ENCODE measurements at regions not wholly inside any gene's neighbourhood (a gene's known extent, or its start where the extent isn't known, plus 50 kb on each side); places are given as distances from the start of the nearest gene placed in this dataset.
"Not testable (repeated sequence)": the region's sequence is repeated elsewhere in the genome, so short reads cannot be mapped to it uniquely, and the experiment has no call there.

DNA sequence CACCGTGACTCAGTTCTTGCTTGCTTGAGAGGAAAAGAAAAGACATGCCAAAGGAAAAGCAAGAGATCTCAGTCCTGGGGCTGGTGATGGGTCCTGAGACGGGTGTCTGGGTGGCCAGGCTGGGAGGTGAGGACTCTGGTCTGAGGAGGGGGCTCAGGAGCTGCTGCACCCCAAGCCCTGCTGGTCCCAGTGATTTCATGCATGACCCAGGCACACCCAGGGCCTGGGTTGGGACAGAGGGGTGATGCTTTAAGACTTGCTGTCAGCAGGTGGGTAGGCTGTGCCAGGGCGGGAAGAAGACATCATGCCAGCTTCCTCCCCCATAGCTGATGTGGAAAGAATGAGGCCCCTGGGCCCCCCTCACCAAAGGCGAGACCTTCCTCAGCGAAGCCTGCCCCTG is 65.1 kb upstream of the PMEPA1 start:
- no peak for DNase-seq (ENCODE audit: low read depth, low spot score)
- in situ Hi-C loops (cut with HindIII; ENCODE audit: low pct_unique_long_range_greater_than_20kb, low sequenced_read_pairs), result no loop called here

- in situ Hi-C loops (cut with HindIII; ENCODE audit: low pct_unique_long_range_greater_than_20kb, low sequenced_read_pairs), result no loop called here
- no peak for DNase-seq (ENCODE audit: low read depth, low spot score)
Measured at GRCh38 chr20:57774111-57774880, 64.5 kb upstream of the PMEPA1 start.

DNA sequence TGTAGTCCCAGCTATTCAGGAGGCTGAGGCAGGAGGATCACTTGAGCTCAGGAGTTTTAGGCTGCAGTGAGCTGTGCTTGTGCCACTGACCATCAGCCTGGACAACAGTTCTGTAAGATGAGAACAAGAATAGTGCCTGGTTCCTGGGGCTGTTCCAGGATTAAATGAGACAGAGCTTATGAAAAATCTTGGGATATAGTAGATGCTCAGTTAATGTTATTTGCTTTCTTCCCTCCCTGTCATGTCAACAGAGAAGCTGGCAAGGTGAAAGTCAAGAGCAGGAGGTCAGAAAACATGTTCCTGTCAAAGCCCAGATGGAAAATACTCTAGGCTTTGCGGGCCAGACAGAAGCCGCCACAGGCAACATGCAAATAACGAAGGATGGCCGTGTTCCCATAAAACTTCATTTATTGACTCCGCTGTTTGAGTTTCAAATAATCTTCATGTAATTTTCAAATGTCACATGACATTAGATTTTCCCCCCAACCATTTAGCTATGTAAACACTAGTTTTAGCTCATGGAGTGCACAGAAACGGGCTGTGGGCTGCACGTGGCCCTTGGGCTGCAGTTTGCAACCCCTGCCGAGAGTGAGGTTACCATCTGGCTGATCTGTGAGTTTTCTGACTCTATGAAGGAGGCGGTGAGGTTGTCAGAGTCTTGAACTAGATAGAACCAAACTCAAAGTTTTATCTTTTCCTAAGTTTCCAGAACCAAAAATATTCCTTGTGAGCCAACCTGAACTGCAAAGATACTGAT is 63.4 kb upstream of the PMEPA1 start:
- DNase-seq (ENCODE audit: low read depth, low spot score), result no peak
- in situ Hi-C loops (cut with HindIII; ENCODE audit: low pct_unique_long_range_greater_than_20kb, low sequenced_read_pairs), result no loop called here

DNA sequence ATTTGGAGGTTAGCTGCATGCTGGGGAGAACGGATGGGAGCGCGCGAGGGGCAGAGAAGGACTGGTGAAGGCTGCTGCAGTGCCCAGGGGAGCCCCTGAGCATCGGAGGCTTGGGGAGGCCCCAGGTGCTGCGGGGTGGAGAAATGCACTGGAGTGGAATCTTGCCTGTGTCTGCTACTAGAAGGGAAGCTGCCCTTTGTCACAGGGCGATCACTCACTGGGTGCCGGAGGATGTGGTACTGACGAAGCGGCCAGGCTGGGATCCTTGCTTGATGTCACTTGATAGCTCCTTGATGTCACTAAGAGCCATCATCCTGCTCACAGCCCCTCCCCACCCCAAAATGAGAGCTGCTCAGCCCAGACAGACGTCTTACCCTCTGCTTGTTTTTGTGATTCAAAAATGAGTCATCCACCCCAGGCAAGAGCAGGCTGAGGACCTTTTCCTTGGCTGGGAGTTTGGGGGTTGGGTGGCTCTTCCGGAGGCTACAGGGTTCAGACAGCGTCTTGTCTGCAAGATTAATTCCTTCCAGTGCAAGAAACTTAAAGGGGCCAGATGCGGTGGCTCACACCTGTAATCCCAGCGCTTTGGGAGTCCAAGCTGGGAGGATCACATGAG is 62.6 kb upstream of the PMEPA1 start:
- in situ Hi-C loops (cut with HindIII; ENCODE audit: low pct_unique_long_range_greater_than_20kb, low sequenced_read_pairs), result no loop called here
- peak; percentile 78 for DNase-seq (ENCODE audit: low read depth, low spot score)

DNA sequence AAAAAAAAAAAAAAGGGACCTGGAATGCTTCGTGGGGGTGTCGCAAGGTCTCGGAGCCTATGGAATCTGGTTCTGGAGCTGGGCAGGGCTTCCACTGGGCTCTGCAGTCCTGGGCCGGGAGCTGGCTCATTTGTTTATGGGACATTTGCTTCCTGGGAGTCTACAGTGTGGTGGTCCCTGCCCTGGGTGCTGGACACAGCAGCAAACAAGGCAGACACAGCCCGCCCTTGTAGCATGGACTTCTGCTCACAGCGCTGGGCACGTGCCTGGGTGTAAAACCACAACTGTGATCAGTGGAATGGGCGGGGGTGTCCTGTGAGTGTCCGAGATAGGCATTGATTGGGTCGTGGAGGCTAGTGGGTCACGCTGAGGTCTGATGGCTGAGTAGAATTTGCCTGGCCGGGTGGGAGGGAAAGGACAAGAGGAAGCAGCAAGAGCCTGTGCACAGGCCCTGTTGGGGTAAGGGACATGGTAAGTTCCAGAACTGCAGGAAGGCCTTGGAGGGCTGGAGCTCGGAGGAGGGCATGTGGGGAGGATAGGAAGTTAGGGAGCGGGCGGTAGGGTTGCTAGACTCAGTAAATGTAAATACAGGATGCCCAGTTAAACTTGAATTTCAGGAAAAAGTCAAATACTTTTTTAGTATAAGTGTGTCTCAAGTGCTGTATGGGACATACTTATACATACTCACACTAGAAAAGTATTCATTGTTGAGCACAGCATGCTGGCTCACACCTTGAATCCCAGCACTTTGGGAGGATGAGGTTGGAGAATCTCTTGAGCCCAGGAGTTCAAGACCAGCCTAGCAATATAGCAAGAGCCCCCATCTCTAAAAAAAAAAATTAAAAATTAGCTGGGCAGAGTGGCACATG is 61.3 kb upstream of the PMEPA1 start:
- no peak for DNase-seq (ENCODE audit: low read depth, low spot score)
- in situ Hi-C loops (cut with HindIII; ENCODE audit: low pct_unique_long_range_greater_than_20kb, low sequenced_read_pairs), result no loop called here

GRCh38 chr20:57770401-57770800 is 60.6 kb upstream of the PMEPA1 start:
- in situ Hi-C loops (cut with HindIII; ENCODE audit: low pct_unique_long_range_greater_than_20kb, low sequenced_read_pairs); DNase-seq (ENCODE audit: low read depth, low spot score): not testable (repeated sequence)

DNA sequence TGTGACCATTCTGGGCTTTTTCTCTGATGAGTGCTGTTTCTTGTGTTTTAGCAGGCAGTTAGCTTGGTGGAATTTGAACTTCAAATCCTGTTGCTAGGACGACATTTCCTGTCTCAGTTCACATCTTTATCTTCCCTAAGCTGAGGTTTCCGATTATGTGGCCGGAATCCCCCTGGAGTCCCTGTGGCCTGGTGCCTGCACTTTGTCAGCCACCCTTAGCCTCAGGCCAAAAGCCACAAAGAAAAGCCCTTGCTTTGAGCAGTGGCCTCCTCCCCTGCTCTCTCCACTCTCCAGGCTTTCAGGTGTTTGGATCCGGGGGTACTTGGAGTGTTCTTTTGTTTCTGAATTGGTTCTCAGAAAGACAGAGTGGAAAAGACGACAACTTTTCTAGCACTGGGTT is 59.9 kb upstream of the PMEPA1 start:
- no peak for DNase-seq (ENCODE audit: low read depth, low spot score)

DNA sequence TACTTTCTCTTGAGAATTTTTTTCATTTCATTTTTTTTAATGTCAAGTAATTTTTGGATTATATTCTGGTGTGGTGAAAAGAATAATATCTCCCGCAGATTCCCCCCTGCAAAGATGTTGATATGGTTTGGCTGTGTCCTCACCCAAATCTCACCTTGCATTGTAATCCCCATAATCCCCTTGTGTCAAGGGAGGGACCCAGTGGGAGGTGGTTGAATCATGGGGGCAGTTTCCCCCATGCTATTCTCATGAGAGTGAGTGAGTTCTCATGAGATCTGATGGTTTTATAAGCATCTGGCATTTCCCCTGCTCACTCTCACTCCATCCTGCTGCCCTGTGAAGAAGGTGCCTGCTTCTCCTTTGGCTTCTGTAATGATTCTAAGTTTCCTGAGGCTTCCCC is 58.7 kb upstream of the PMEPA1 start:
- in situ Hi-C loops (cut with HindIII; ENCODE audit: low pct_unique_long_range_greater_than_20kb, low sequenced_read_pairs), result no loop called here
- no peak for DNase-seq (ENCODE audit: low read depth, low spot score)

More for the DNA sequence above, 59.9 kb upstream of the PMEPA1 start:
- in situ Hi-C loops (cut with HindIII; ENCODE audit: low pct_unique_long_range_greater_than_20kb, low sequenced_read_pairs), result no loop called here

- in situ Hi-C loops (cut with HindIII; ENCODE audit: low pct_unique_long_range_greater_than_20kb, low sequenced_read_pairs), result no loop called here
- DNase-seq (ENCODE audit: low read depth, low spot score), result no peak
Measured at GRCh38 chr20:57767441-57767840, 57.6 kb upstream of the PMEPA1 start.

DNA sequence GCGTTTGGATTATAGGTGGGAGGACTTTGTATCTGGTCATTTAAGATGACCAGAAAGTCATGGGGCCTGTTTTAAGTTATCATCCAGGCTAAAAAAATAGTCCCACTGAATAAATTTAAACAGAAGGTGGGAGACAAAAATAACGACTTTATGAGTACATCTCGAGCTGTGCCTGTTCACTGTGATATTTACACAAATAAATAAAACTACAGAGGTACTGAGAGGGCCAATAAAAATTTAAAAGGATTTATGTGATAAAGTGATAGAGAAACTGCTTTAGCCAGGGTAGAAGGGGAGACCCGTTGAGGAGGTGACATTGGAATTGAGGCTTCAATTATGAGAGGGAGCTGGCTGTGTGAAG is 53.4 kb upstream of the PMEPA1 start:
- no peak for DNase-seq (ENCODE audit: low read depth, low spot score)
- in situ Hi-C loops (cut with HindIII; ENCODE audit: low pct_unique_long_range_greater_than_20kb, low sequenced_read_pairs), result no loop called here

DNA sequence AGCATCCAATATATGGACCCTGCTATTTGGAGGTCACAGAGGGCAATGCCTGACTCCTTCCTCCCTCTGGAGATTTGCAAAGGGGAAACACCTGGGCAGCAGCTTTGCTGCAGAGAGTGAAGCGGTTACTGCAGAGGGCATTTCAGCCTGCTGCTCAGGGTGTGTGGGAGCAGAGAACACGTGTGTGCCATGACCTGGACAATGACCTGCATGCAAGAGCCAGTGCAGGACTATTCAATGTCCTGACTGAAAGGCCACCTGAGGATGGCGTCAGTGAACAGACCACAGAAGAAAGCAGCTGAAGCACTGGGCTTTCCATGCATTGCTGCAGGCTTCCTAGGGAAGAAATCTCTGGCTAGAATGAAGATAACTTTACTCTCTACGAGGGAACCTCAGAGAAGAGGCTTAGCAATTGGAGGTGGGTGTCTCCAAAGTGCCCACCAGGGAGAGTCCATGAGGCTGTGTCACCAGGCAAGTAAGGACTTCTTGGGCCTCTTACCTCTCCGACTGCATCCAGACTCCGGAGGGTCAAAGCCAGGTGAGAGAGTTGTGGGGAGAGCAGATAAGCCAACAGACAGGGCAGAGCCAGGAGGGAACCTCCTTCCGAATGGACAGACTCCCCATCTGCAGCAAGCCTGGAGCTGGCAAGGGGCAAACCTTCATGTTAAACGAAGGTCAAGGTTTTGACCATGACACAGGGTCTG is 52.9 kb upstream of the PMEPA1 start:
- in situ Hi-C loops (cut with HindIII; ENCODE audit: low pct_unique_long_range_greater_than_20kb, low sequenced_read_pairs), result no loop called here
- no peak for DNase-seq (ENCODE audit: low read depth, low spot score)

DNA sequence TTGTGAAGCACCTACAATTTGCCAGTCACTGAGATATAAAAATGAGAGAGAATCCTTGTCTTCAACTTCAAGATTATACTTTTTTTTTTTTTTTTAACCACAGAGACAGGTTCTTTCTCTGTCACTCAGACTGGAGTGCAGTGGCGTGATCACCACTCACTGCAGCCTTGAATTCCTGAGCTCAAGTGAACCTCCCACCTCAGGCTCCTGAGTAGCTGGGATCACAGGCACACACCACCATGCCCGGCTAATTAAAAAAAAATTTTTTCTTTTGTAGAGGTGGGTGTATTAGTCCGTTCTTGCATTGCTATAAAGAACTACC is 51.6 kb upstream of the PMEPA1 start:
- no peak for DNase-seq (ENCODE audit: low read depth, low spot score)
- in situ Hi-C loops (cut with HindIII; ENCODE audit: low pct_unique_long_range_greater_than_20kb, low sequenced_read_pairs), result no loop called here

DNA sequence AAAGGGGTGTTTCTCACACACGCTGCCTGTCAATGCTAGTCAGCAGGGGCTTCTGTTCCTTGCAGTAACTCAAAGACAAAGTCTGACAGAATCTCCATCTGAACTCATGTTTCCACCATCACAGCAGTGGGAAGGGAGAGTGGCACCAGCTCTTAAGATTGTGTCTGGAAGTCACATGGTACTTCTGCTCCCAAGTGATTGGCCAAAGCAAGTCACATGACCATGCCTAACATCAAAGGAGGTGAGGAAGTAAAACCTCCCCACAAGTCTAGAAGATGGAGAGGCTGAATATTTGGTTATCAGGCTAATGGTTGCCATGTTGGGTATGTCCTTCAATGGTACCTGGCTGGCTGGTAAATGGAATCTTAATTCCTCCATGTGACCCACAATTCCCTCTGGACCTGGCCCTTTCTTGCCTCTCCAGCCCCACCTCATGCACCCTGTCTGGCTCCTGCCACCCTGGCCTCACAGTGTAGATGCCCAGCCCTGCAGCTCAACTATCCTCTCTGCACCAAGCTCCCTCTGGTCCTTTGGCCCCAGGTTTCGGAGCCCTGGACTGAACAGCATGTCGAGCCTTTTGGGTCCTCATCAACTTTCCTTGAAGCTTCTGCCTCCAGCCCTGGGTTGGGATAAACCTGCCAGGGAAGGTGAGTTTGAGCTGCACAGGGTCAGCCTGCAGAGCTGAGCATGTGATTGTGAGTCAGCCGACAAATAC is 51.0 kb upstream of the PMEPA1 start:
- DNase-seq (ENCODE audit: low read depth, low spot score), result no peak
- in situ Hi-C loops (cut with HindIII; ENCODE audit: low pct_unique_long_range_greater_than_20kb, low sequenced_read_pairs), result no loop called here

DNA sequence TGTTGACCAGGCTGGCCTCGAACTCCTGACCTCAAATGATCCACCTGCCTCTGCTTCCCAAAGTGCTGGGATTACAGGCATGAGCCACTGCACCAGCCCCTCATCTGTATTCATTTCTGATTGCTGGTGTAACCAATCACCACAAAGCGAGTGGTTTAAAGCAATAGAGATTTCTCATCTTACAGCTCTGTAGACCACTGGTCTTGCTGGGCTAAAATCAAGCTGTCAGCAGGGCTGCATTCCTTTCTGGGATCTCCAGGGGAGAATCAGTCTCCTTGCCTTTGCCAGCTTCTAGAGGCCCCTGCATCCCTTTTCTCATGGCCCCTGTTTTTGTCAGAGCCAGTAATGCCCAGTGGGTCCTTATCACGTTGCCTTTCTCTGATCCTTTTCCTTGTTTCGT is 49.9 kb upstream of the PMEPA1 start:
- no peak for DNase-seq (ENCODE audit: low read depth, low spot score)
- in situ Hi-C loops (cut with HindIII; ENCODE audit: low pct_unique_long_range_greater_than_20kb, low sequenced_read_pairs), result no loop called here
